Right renal pelvis (tissue), 4 donors: ENCODE measurements at regions not wholly inside any gene's neighbourhood (a gene's known extent, or its start where the extent isn't known, plus 50 kb on each side); places are given as distances from the start of the nearest gene placed in this dataset.

Experiments used
- DNase-seq, 4 donors: peaks; one replicate each; pipeline ENCODE4 v3.0.0-alpha.2; 2013; ENCODE audit warnings: low read depth in 4 of 4, low spot score in 3 of 4, missing footprints in 1 of 4

DNA sequence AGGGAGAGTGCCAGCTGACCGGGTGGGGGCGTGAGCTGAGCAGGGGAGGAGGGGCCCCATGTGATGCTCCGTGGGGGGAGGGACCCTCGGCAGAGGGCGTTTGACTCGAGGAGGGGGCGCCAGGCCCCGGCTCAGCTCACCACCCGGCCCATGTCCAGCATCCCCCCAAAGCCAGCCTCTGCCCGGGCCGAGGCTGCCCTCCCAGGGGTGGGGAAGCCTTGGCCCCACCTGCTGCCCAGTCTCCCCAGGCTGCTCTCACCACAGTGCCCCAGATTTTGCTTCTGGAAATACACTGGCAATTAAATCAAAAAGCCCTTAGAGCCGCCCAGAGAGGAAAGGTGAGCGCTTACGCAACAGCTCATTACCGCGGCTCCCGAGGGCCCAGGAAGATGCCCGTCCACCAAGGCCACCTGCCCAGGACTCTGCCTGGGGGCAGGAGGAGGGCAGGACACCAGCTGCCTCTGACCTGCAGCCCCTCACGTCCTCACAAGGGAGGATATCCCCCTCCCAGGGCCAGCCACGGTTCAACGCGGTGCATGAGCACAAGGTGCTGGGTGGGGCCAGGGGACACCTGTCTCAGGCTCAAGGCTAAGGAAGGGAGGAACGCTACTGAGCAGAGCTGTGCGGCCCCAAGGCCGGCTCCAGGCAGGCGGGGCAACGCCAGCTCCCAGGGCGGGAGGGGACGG is 70.0 kb upstream of the INPP5A start:
- DNase-seq, result no peak

DNA sequence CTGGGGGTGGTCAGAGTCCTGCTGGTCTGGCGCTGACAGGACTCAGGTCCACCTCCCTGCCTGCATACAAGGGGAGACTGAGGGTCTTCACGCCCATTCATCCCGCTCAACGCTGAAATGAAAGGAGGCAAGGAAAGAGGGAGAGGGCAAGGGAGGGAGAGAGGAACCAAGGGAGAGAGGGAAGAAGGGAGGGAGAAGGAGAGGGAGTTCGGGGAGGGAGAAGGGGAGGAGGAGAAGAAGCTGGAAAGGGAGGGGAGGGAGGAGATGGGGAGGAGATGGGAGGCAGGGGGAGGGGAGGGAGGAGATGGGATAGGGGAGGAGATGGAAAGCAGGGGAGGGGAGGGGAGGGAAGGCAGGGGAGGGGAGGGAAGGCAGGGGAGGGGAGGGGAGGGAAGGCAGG is 69.4 kb upstream of the INPP5A start:
- DNase-seq, result no peak

DNA sequence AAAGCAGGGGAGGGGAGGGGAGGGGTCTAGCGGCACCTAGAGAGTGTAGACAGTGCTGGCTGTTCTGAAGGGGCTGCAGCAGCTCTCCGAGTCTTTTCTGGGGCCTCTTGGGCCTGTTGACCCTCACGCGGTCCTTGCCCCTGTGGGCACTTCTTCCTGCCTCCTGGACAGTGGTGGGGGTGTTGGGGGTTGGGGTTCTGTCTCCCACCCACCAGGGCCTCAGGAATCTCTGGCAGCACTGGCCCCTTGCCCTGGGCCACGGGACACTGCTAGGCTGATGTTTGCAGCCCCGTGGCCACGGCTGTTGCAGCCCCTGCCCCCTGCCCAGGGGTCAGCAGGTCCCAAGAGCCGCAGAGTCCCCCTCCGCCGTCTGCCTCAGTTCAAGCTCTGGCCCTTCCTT is 68.9 kb upstream of the INPP5A start:
- no peak for DNase-seq

DNA sequence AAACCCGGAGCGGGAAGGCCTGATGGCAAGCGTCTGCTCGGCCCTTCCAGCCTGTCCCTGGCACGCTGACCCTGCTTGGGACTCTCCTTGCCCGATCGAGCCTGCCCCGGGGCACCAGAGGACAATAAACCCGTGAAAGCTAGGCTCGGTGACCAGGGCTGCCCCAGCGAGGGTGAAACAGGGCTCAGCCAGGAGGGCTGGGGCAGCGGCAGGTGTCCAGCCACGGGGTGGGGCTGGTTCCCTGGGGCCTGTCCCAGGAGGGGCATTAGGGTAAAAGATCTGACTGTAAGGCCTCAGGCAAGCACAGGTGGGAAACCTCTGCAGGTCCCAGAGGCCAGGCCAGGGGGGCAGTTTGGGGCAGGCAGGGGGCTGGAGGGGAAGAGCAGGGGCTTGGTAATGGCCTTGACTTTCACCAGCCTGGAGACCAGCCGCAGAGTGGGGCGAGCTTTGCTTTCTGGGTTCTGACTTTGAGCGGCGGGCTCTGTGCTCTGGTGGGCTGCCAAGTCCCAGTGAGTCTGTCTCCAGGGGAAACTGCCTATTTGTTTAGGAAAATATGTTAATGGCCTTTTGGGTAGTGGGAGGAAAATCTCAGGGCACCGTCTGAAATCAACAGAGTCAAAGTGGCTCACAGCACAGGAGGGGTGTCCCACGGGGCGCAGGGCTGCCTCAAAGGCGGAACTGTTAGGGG is 68.2 kb upstream of the INPP5A start:
- DNase-seq, result peak in 1 of 4 donors; percentile 59

DNA sequence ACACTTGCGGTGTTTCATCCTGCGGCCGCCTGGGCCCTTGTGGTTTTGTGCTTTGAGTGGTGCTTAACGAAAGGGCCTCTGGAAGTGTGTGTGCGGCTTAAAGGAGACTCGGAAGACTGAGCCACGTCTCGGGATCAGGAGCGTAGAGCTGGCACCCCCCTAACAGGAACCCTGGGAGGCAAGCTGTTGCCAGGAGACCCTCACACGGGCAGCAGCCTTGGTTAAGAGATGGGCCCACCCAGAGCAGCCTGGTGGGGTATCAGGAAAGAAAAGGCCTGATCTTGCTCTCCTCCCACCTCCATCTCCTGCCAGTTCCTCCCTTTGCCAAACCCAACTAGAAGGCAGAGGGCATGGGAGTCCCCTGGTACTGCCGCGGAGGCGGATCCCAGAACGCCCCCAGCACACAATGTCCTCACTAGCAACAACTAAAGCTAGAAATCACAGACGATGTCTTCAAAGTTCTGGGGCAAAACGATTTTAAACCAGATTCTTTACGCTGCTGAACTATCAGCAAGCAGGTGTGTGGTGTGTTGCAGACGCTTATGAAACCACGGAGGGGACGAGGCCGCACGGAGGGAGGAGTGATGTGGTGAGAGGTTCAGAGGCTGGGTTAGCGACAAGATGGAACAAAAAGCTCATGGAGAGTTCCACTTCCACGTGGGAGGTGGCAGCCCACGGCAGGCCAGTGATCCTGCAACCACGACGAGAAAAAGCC is 67.0 kb upstream of the INPP5A start:
- no peak for DNase-seq

DNA sequence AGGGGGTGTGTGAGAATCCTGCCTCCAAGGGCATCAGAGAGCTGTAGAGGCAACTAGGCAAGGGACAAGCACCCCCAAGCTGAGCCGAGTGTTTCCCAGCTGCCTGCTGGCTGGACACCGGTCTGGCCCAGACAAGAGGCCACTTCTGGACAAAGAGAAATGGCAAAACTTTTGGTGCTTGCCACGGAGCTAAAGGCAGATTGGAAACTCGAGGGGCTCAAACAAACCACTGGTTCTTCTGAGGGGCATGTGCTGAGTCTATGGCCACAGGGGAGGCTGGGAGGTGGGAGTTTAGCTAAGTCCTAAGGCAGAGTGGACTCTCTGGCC is 66.5 kb upstream of the INPP5A start:
- no peak for DNase-seq

DNA sequence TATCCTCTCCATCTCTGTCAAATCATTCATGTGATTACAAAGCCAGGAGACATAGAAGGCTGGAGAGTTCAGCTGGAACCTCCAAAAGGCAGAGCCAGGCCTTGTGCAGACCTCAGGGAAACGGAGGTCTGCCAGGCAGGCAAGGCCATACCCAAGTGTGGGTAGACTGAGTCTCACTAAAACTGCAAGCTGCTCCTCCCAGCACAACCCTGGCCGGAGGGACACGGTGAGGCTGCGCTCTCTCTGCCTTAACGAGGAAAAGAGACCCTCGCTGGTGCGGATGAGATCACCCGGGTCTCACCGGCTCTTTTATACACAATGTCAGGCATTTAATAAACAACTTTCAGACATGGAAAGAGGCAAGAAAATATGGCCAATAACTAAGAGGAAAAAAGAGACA is 66.1 kb upstream of the INPP5A start:
- DNase-seq, result no peak

DNA sequence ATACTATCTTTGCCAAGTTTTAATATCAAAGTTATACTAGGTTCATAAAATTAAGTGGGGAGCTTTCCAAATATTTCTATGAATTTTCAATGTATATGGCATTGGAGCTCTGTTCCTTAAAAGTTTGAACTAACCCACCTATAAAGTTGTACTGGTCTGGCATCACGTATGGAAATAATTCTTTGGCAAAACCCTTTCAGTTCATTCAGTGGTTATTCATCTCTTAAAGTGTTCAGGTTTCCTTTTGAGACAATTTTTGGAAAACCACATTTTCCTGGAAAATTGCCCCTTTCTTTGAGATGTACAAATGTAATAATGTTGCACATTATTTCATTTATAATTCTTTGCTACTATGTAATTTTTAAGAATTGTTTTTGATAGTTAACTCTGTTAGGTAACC is 62.5 kb upstream of the INPP5A start:
- no peak for DNase-seq

DNA sequence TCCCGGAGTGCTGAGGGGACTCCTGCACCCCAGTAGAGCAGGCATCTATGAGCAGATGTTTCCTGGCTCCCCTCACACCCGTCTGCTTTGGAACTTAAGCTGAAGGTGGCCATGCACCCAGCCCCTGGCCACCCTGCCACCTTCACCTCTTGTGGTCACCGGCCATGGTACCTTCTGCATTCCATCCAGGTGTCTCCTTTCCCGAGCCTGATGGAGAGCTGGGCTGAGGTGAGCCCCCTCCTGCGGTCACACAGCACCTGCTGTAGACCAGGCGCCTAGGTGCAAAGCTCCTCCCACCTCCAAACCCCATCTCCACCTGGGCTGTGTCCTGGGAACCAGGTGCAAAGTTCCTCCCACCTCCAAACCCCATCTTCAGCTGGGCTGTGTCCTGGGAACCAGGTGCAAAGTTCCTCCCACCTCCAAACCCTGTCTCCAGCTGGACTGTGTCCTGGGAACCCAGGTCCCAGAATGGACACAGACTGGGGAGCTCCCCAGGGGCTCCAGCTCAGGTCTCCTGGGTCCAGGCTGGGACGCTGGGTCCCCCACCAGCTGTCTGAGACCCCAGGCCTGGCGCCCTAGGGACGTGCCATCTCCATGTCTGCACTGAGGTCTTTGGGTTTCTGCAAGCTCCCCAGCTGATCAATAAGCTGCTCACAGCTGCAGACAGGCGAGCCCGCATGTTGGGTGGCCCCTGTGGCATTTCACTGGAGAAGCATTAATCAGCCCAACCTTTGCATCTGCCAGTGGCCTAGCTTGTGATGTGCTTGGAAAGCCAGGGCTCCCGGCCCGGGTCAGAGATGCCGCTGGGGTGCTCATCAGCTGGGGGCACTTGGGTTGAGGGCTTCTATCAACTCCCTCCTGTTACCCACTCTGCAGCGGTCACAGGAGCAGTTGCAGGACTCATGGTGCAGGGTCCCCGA is 61.2 kb upstream of the INPP5A start:
- no peak for DNase-seq

DNA sequence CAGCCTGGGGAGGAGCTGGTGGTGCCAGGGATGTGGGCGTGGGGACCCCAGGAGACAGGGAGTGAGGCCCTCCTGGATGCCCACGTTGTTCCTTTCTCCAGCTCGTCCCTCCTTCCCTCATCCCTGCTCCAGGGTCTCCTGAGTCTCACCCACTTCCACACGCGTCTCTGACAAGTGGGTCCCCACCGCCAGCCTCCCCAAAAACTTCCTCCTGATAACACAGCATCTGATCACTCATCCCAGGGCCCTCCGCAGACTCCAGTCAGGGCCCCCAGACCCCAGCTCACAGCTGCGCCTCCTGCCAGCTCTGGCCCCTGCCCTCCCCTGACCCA is 60.6 kb upstream of the INPP5A start:
- DNase-seq, result no peak

DNA sequence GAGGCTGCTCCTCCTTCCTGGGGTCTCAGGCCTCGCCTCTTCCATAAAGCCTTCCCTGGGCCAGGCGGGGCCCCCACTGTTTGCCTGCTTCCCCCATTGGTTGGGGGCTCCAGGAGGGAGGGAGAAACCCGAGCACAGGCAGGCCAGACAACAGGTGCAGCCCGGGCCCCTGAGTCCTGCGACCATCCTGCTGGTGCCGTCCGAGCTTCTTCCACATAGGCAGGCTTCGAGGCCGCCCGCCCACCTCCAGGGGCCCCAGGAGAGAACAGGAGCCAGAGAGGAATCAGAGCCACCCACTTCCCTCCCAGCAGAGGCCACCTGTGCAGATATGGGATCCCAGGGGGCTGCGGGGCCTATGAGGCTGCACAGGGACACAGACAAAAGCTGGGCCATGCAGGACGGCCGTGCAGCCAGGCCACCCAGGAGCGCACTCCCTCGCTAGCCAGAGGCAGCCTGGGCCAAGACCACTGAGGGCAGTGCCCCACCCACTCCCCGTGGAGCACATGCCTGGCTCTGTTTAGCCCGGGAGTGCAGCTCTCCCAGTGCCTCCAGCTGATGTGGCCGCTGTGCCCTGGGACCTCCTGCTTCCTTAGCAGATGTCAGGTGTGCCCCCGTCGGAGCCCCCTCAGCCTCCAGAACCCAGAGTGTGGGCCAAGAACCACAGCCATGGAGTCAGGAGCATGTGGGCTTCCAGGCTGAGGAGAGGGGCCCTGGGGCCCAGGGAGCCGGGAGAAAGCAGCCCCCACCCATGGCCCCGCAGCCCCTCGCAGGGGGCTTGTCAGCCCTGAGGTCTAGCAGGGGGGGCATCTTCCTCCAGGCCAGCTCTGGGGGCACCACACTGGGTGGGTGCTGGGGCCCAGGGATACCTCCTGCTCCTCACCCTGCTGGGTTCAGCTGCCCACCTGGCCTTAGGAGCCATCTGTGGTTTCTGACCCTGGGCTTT is 59.9 kb upstream of the INPP5A start:
- DNase-seq, result no peak

DNA sequence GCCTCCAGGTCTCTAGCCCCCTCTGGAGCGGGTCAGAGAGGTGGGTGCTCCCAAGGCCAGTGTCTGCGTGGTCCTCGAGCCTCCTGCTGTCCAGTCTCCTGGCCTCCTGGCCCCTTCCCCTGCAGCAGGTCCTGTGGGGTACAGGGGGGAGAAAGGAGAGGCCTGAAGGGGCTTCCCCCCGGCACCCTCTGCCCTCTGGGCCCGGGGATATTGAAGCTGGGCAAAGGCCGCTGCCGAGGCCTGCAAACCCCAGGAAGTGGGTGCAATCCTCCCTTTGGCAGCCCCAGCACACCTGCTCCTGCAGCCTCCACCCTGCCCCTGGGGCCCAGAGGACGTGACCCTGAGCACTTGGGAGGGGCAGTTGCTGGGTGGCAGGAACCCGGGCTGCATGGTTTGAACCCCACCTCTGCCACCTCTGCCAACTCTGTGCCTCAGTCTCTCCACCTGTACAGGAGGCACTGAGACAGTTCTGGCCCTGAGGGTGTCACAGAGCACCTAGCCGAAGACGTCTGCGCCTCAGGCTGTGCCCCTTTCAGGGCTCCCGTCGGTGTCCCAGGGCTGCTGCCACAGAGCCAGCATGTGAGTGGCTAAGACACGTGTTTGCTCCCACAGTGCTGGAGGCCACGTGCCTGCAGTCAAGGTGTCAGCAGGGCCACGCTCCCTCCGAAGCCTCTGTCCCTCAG is 59.1 kb upstream of the INPP5A start:
- DNase-seq, result no peak

DNA sequence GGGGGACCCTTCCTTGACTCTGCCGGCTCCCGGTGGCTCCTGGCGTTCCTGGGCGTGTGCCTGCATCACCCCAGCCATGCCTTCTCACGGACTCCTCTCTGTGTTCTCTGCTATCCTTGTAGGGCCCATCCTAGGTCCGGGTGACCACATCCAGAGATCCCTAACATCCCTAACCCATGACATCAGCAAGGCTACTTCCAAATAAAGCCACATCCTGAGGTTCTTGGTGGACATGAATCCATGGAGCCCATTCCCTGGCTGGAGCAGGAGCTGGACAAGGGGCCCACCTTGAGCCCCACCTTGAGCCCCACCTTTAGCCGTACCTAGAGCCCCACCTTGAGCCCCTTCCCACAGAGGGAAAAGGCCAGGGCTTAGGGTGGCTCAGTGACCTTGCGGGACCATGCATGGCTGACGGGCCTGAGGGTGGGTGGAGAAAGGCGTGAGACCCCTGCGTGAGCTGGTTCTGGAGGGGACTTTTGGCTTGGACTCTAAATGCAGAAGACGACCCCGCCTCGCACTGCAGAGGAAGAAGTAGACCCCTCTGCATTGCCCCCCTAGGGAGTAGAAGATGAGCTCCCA is 58.5 kb upstream of the INPP5A start:
- no peak for DNase-seq

DNA sequence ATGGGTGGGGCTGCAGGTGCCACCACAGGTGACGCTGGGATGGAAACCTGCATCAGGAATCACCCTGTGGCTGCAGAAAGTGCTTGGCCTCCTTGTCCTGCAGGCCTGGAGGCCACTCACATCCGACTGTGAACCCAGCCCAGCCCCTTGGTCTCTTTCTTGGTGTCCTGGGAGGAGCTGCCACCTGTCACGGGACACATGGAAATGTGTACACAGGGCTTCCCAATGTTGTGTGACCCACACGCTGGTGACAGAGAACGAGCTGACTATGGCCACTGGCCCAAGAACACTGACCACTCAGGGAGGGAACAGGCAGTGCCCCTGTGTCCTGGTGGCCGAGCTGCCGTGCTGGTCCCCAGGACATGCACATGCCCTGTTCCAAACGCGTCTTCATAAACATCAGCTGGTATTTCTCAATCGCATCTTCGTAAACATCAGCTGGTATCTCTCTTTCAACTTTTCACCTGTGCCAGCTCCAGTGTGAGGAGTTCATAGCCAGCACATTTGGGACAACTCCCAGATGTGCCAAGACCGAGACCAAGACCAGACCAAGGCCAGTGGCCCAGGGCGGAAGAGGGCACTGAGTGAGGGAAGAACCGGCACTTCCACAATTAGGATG is 57.9 kb upstream of the INPP5A start:
- DNase-seq, result no peak

DNA sequence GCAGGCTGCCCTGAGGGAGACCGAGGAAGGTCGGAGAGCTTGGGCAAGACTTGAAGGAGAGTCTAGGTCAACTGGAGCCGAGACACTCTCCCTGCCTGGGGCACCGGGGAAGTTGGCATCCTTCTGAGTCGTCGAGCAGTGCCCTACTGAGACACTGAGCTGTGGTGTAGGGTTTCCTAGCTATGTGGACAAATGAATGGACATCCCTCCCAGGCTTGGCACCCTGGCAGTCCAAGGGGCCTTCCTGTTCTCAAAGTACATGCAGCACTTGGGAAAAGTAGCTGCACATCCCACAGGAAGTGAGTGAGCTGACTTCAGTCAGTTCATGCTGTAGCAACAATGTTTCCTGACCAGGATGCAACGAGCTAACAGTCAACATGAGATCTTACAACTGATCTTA is 57.2 kb upstream of the INPP5A start:
- no peak for DNase-seq

DNA sequence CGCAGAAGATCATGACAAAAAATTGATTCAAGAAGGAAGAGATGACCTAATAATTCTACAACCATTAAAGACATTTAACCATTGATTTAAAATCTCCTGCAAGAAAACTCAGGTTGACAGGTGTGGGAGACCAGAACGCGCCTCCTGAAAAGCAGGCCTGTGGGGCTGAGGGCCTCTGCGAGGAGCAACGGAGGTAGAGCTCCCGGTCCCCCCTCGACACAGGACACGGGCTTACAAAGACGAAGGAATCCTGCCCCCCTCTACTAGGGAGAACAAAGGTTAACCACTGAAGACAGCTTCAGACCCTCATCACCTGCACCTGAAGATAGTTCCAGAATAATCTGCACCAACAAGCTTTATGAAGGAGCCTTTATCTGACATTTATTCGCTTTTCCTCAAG is 55.9 kb upstream of the INPP5A start:
- DNase-seq, result no peak

DNA sequence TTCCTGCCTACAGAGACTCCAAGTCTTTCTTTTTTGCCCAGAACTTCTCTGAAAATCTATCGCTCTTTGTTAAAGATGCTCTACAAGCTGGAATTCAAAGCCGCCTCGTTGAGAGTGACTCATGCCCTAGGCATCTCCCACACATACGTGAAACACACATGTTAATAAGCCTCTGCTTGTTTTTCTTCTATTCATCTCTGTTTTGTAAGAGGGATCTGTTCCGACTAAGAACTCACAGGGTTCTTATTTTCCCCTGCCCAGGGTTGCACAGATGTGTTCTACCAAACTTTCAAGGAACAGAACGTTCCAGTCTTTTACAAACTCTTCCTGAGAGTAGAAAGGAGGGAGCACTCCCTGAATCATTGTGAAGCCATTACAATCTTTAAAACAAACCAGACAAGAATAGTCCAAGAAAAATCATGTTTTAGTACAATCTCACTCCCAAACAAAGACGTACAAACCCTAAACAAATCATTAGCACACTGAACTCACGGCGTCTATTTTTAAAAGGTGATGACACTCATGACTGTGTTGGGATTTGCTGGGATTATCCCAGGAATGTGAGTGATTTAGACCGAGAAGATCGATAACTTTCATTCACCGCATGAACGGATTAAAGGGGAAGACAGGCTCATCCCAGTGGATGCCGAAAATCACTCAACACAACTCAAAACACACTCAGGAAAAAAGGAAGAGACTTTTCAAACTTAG is 55.3 kb upstream of the INPP5A start:
- DNase-seq, result no peak

DNA sequence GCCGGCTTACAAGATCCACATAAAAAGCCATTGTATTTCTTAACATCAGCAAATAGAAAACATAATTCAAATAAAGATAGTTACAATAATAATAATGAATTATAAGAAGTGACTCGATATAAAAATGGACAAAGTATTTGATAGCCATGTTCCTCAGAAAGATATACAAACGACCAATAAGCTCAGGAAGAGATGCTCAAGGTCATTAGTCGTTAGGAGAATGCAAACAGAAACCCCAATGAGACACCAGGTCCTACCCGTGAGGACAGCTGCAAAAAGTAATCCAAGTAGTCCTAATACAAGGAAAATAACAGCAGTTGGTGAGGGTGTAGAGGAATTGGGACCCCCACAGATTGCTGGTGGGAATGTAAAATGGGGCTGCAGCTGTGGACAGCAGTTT is 54.2 kb upstream of the INPP5A start:
- DNase-seq, result no peak
